Epithelial cell of esophagus (primary cell): ENCODE measurements at regions not wholly inside any gene's neighbourhood (a gene's known extent, or its start where the extent isn't known, plus 50 kb on each side); places are given as distances from the start of the nearest gene placed in this dataset.

Experiments
- DNase-seq: peaks from one replicate; pipeline ENCODE4 v3.0.0; 2010; ENCODE audit warnings: low read depth
- H3K4me3 ChIP-seq: 2 replicates; pipeline ENCODE4 v1.5.1; 2011; ENCODE audit warnings: mild to moderate bottlenecking, low read length, control low read depth
- TF ChIP-seq, protein P1 (sequence below): IDR thresholded peaks from 2 replicates; pipeline ENCODE4 v1.5.1; 2011; ENCODE audit warnings: low read depth, mild to moderate bottlenecking, low read length, control low read depth, inconsistent platforms; ENCODE audit not compliant: insufficient read depth; ENCODE audit errors: missing control alignments

- no peak overlapping the region for H3K4me3 ChIP-seq
- TF ChIP-seq, protein P1, sequence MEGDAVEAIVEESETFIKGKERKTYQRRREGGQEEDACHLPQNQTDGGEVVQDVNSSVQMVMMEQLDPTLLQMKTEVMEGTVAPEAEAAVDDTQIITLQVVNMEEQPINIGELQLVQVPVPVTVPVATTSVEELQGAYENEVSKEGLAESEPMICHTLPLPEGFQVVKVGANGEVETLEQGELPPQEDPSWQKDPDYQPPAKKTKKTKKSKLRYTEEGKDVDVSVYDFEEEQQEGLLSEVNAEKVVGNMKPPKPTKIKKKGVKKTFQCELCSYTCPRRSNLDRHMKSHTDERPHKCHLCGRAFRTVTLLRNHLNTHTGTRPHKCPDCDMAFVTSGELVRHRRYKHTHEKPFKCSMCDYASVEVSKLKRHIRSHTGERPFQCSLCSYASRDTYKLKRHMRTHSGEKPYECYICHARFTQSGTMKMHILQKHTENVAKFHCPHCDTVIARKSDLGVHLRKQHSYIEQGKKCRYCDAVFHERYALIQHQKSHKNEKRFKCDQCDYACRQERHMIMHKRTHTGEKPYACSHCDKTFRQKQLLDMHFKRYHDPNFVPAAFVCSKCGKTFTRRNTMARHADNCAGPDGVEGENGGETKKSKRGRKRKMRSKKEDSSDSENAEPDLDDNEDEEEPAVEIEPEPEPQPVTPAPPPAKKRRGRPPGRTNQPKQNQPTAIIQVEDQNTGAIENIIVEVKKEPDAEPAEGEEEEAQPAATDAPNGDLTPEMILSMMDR, result no peak
- no peak for DNase-seq
Measured at GRCh38 chr16:73262931-73263330, 215.0 kb upstream of the ZFHX3 start.

- no peak overlapping the region for H3K4me3 ChIP-seq
- TF ChIP-seq, protein P1, result no peak
- DNase-seq, result peak; percentile 7
Measured at GRCh38 chr16:73255031-73255430, 207.1 kb upstream of the ZFHX3 start.

- H3K4me3 ChIP-seq, result no peak overlapping the region
- DNase-seq, result peak; percentile 22
- TF ChIP-seq, protein P1, result no peak
Measured at GRCh38 chr16:73253922-73254480, 206.1 kb upstream of the ZFHX3 start.

GRCh38 chr16:73252446-73252845, 204.5 kb upstream of the ZFHX3 start:
- H3K4me3 ChIP-seq, result no peak overlapping the region
- TF ChIP-seq, protein P1, result no peak
- no peak for DNase-seq

- DNase-seq, result no peak
- TF ChIP-seq, protein P1, result no peak
- no peak overlapping the region for H3K4me3 ChIP-seq
Measured at GRCh38 chr16:73251608-73252007, 203.7 kb upstream of the ZFHX3 start.

GRCh38 chr16:73248316-73248715, 200.4 kb upstream of the ZFHX3 start:
- DNase-seq, result no peak
- TF ChIP-seq, protein P1, result no peak
- H3K4me3 ChIP-seq, result no peak overlapping the region

DNA sequence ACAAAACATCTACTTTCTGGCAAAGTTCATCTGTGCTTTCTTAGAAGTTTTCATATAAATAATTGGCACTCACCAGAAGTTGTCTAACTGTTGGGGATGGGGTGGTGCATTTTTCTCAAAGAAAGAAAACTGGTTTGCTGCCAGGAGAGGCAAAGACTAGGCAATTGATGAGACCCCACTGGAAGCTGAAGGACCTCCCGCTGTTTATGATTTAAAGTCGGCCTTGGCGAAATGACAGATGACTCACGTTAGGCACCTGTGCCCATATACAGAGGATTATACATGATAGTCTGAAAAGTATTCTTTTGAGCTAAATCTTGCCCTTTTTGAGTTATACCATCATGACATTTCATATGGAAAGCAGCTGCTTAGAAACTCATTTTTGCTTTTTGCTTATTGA, 193.0 kb upstream of the ZFHX3 start:
- DNase-seq, result no peak

More for the DNA sequence above, 193.0 kb upstream of the ZFHX3 start:
- TF ChIP-seq, protein P1, result no peak
- no peak overlapping the region for H3K4me3 ChIP-seq
